ENCODE measurements at regions not wholly inside any gene's neighbourhood (a gene's known extent, or its start where the extent isn't known, plus 50 kb on each side); places are given as distances from the start of the nearest gene placed in this dataset.

- ChIA-PET CTCF (ENCODE audit: low intra/inter-chr PET ratio) (no interaction called here), POLR2A (no interaction called here)
- no peak overlapping the region for H3K27ac ChIP-seq (ENCODE audit: extremely low read depth, low read depth, low read length)
- 2% methylated on average over 11 of the region's 11 CpGs for WGBS (ENCODE audit: insufficient coverage, low coverage, missing lambda C conversion rate)
- in situ Hi-C loops (cut with MboI) (no loop called here), intact Hi-C loops (cut with micrococcal nuclease) (no loop called here)
- H3K4me2 ChIP-seq (ENCODE audit: insufficient read depth, low read length), result no peak overlapping the region
- FAIRE-seq (no peak), ATAC-seq (no peak), DNase-seq (ENCODE audit: extremely low read depth in 1 of 4, low spot score in 3 of 4) (peak in 1 of 4 experiments; percentile 11)
- TF ChIP-seq ZBTB17 (CRISPR knock-in tag; IDR thresholded peaks at IDR 0.05), result no peak
- no peak for TF ChIP-seq FOXK1 (CRISPR knock-in tag; IDR thresholded peaks at IDR 0.05; ENCODE audit: borderline replicate concordance)
- no peak for TF ChIP-seq MTA3 (IDR thresholded peaks at IDR 0.05; ENCODE audit: borderline replicate concordance)
- TF ChIP-seq ZBTB49 (CRISPR knock-in tag; IDR thresholded peaks at IDR 0.05; ENCODE audit: borderline replicate concordance), result no peak
- peak; percentile 96 for TF ChIP-seq FOXJ2 (tag; IDR thresholded peaks at IDR 0.05)
- no peak for TF ChIP-seq NR2C2 (CRISPR knock-in tag; IDR thresholded peaks at IDR 0.05)
- TF ChIP-seq NR2C2 (tag; IDR thresholded peaks at IDR 0.05), result peak; percentile 73
- peak; percentile 82 for TF ChIP-seq RFX1 (IDR thresholded peaks at IDR 0.05)
- TF ChIP-seq CEBPG (CRISPR knock-in tag; IDR thresholded peaks at IDR 0.05), result no peak
- peak; percentile 25 to 56; a peak in 2 of 4 replicates for TF ChIP-seq CEBPG (tag; conservative IDR thresholded peaks at IDR 0.05 in 1 of 2, IDR thresholded peaks at IDR 0.05 in 1 of 2)
- no peak for TF ChIP-seq ZFX (CRISPR knock-in tag; IDR thresholded peaks at IDR 0.05)
- TF ChIP-seq GABPA (tag; conservative IDR thresholded peaks at IDR 0.05; ENCODE audit: low read depth), result 0 out of 2 replicates have a peak, but pooled peaks have one; percentile 24
- BruUV-seq (replicated peaks), result no TSS peak
- no peak overlapping the region for H3K9ac ChIP-seq (ENCODE audit: insufficient read depth in 1 of 2, low read depth in 2 of 2, low read length in 2 of 2)
- peaks cover 2% of the 10 kb centered on the region for H3K9me1 ChIP-seq (ENCODE audit: control insufficient read depth, insufficient read depth, low read length)
- no peaks in the 10 kb centered on the region for H3K36me3 ChIP-seq (ENCODE audit: control insufficient read depth, insufficient read depth, low read length)
- no peaks in the 10 kb centered on the region for H3K79me2 ChIP-seq (ENCODE audit: control insufficient read depth, insufficient read depth, low read length)
- peaks cover 16 to 48% of the 10 kb centered on the region in 2 experiments for H3K27me3 ChIP-seq (ENCODE audit: control insufficient read depth in 2 of 2, insufficient read depth in 2 of 2, low read length in 2 of 2)
- H3K4me1 ChIP-seq (replicated peaks in 1 of 2; ENCODE audit: control insufficient read depth in 2 of 2, insufficient read depth in 2 of 2, low read length in 2 of 2), result no peaks in the 10 kb centered on the region; a peak in 1 of 5 replicates
- H3K4me3 ChIP-seq, result no peak overlapping the region
- H4K20me1 ChIP-seq (replicated peaks; ENCODE audit: control insufficient read depth, insufficient read depth, low read length), result no peaks in the 10 kb centered on the region
- H2AFZ ChIP-seq (ENCODE audit: low read depth, low read length), result no peak overlapping the region
- H3K9me3 ChIP-seq (replicated peaks; ENCODE audit: control insufficient read depth, insufficient read depth, low read depth, low read length), result no peaks in the 10 kb centered on the region
These were observed 115.9 kb upstream of the EEPD1 start for GRCh38 chr7:36037121-36037662.
